ENCODE measurements at regions not wholly inside any gene's neighbourhood (a gene's known extent, or its start where the extent isn't known, plus 50 kb on each side); places are given as distances from the start of the nearest gene placed in this dataset.

DNA sequence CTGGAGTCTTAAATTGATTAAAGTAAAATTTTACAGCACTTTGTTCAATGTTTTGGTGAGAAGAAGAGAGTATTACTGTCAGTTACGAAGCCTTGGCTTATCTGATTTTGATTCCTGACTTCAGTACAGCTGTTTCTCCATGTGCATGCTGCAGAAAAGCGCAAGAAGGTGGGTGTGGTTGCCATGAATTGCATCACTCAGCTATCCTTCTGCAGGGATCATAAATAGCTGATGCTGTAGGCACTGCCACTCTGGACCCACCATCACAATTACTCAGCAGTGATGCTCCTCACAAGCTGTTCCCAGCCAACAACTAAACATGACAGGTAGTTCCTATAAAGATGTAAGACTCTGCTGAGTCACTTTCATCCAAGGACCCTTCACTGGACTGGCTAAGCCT is 321.2 kb downstream of the IRS2 start:
- Mint-ChIP-seq H3K9me3 (peaks cover 21% of the 10 kb centered on the region), H3K4me3 (no peak overlapping the region), H3K27ac (no peak overlapping the region), H3K36me3 (ENCODE audit: low read depth) (no peaks in the 10 kb centered on the region), H3K27me3 (ENCODE audit: low read depth) (no peaks in the 10 kb centered on the region), H3K4me1 (no peaks in the 10 kb centered on the region)
- TF ChIP-seq, protein P1, sequence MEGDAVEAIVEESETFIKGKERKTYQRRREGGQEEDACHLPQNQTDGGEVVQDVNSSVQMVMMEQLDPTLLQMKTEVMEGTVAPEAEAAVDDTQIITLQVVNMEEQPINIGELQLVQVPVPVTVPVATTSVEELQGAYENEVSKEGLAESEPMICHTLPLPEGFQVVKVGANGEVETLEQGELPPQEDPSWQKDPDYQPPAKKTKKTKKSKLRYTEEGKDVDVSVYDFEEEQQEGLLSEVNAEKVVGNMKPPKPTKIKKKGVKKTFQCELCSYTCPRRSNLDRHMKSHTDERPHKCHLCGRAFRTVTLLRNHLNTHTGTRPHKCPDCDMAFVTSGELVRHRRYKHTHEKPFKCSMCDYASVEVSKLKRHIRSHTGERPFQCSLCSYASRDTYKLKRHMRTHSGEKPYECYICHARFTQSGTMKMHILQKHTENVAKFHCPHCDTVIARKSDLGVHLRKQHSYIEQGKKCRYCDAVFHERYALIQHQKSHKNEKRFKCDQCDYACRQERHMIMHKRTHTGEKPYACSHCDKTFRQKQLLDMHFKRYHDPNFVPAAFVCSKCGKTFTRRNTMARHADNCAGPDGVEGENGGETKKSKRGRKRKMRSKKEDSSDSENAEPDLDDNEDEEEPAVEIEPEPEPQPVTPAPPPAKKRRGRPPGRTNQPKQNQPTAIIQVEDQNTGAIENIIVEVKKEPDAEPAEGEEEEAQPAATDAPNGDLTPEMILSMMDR (IDR thresholded peaks at IDR 0.05; ENCODE audit: unreplicated experiment in 3 of 3): no peak

DNA sequence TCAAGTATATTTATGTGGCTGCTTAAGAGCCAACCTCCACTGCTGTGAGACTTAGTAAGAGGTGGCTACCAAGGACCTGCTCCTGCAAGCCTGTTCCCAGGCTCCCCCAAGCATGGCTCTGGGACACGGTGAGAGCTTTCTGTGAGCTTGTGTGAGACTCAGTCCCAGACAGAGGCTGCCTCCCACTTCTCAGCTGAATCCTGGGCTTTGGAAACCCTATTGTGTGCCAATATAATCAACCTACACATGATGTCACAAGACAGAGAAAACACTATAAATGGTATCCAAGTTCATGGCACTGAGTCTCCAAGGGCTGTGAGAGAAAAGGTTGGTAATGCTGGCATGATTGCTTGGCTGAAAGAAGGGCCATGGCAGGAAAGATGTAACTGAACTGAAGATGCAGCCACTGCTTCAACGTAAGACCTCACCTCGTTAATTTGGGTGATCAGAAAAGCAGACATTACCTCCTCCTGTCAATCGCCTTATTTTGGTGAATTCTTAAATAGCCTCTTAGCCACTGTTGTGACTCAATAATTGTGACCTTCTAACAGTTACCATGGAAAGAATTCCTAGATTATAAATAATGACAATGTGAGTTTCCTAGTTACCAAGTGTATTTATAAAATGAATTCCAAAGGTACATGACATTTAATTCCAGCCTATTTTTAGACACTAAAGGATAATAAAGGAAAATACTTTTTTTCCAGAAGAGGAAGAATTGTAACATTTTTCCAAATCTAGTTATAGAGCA is 332.0 kb downstream of the IRS2 start:
- H3K9me3 Mint-ChIP-seq: no peaks in the 10 kb centered on the region
- no peaks in the 10 kb centered on the region for H3K27me3 Mint-ChIP-seq (ENCODE audit: low read depth)
- TF ChIP-seq, protein P1 (IDR thresholded peaks at IDR 0.05; ENCODE audit: unreplicated experiment in 3 of 3): no peak
- H3K4me3 Mint-ChIP-seq: no peak overlapping the region
- H3K27ac Mint-ChIP-seq: no peak overlapping the region
- H3K36me3 Mint-ChIP-seq (ENCODE audit: low read depth): no peaks in the 10 kb centered on the region
- H3K4me1 Mint-ChIP-seq: no peaks in the 10 kb centered on the region

DNA sequence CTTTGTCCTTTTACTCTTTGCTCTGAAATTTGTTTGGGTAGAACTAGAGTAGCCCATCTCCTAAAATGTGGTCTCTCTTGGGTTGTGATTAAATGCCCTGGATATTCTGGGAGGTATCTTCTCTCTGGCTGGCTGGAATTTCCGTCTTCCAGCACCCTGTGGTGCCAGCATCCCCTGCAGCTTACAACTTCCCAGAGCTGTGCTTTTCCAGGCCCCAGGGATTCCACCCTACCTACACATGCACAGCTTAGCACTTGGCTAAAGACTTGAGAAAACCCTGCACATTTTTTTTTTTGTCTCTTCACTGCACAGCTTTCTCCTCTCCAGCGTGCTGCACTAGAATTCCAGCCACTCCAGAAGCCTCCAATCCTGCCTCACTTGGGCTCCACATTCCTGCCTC is 334.7 kb downstream of the IRS2 start:
- H3K4me3 Mint-ChIP-seq: no peak overlapping the region
- no peaks in the 10 kb centered on the region for H3K27me3 Mint-ChIP-seq (ENCODE audit: low read depth)
- no peaks in the 10 kb centered on the region for H3K9me3 Mint-ChIP-seq
- H3K4me1 Mint-ChIP-seq: no peaks in the 10 kb centered on the region
- H3K36me3 Mint-ChIP-seq (ENCODE audit: low read depth): no peaks in the 10 kb centered on the region
- TF ChIP-seq, protein P1 (IDR thresholded peaks at IDR 0.05; ENCODE audit: unreplicated experiment in 3 of 3): no peak
- no peak overlapping the region for H3K27ac Mint-ChIP-seq

DNA sequence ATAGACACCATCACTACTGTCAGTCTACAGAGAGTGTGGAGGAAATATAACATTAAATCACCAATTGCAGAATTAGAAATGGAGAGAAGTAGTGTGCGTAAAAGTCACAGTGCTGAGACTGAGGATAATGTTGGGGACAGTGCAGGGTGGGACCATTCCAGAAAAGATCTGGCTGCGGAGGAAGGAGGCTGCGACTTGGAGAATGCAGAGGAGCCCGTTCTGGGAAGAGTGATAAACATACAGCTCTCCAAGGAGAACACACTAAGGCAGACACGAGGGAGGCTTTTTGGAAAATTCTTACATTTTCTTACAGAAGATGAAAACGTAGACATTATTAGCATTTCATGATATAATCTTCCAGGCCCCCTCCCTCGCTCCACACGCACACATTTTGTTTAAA is 337.8 kb downstream of the IRS2 start:
- Mint-ChIP-seq H3K27ac (no peak overlapping the region), H3K36me3 (ENCODE audit: low read depth) (no peaks in the 10 kb centered on the region), H3K4me1 (no peaks in the 10 kb centered on the region), H3K9me3 (peaks cover 10% of the 10 kb centered on the region), H3K4me3 (no peak overlapping the region), H3K27me3 (ENCODE audit: low read depth) (no peaks in the 10 kb centered on the region)
- TF ChIP-seq, protein P1 (IDR thresholded peaks at IDR 0.05; ENCODE audit: unreplicated experiment in 3 of 3): no peak

DNA sequence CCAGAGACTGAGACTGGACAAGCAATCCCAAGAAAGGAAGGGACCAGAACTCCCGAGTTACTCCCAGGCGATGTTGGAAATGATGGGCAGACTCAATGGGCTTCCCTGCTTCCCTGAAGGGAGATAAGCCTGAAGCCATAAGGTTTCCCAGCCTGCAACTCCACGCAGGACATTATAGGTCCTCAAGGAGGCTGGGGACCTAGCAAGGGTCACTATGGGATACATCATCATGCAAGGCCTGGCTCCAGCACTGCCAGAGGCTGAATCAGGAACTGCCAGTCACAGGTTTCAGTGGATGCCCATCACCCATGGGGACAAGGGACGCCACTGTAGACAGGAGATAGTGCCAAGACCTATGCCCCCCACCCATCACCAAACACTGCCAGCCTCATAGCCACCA is 338.7 kb downstream of the IRS2 start:
- H3K36me3 Mint-ChIP-seq (ENCODE audit: low read depth): no peaks in the 10 kb centered on the region
- no peaks in the 10 kb centered on the region for H3K4me1 Mint-ChIP-seq
- H3K27ac Mint-ChIP-seq: no peak overlapping the region
- TF ChIP-seq, protein P1 (IDR thresholded peaks at IDR 0.05; ENCODE audit: unreplicated experiment in 3 of 3): no peak
- peaks cover 16% of the 10 kb centered on the region for H3K9me3 Mint-ChIP-seq
- no peaks in the 10 kb centered on the region for H3K27me3 Mint-ChIP-seq (ENCODE audit: low read depth)
- H3K4me3 Mint-ChIP-seq: no peak overlapping the region

DNA sequence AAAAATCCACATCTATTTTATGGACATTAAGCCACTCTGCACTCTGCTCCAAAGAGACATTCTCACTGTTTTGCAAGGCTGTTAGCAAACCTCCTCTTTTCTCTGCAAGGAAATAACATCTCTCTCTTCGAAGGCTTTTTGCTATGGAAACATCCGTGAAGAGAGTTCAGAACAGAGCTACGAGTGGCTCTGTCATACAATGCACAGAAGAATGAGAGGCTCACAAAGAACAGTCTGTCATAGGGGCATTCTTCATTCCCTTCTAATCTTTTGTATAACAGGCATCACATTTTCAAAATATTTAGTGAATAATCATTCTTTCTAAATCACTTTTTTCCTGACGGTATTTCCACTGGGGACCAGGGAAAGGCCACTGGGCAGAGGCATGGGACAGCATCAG is 346.1 kb downstream of the IRS2 start:
- no peaks in the 10 kb centered on the region for H3K4me1 Mint-ChIP-seq
- H3K27ac Mint-ChIP-seq: no peak overlapping the region
- TF ChIP-seq, protein P1 (IDR thresholded peaks at IDR 0.05; ENCODE audit: unreplicated experiment in 3 of 3): no peak
- no peak overlapping the region for H3K4me3 Mint-ChIP-seq
- no peaks in the 10 kb centered on the region for H3K27me3 Mint-ChIP-seq (ENCODE audit: low read depth)
- peaks cover 19% of the 10 kb centered on the region for H3K9me3 Mint-ChIP-seq
- H3K36me3 Mint-ChIP-seq (ENCODE audit: low read depth): no peaks in the 10 kb centered on the region
